ENCODE measurements at regions not wholly inside any gene's neighbourhood (a gene's known extent, or its start where the extent isn't known, plus 50 kb on each side); places are given as distances from the start of the nearest gene placed in this dataset.

DNA sequence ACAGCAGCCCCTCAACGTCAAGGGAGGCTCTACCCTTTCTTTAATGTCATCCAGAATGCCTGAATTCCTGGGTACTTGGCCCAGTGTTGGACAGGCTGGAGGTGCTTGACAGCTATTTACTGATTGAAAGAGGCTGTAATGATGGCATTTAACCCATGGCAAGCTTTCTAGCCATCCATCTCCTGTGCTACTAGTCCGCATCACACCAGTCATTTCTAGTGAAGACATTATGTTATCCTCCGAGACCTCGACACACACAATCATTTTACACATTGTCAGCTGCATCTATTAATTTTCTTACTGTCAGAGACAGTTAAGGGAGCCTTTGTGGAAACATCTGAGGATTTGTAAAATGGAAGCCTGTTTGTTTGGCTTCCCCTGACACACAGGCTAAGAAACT is 149.3 kb upstream of the FSTL4 start:
- TF ChIP-seq, protein P1, sequence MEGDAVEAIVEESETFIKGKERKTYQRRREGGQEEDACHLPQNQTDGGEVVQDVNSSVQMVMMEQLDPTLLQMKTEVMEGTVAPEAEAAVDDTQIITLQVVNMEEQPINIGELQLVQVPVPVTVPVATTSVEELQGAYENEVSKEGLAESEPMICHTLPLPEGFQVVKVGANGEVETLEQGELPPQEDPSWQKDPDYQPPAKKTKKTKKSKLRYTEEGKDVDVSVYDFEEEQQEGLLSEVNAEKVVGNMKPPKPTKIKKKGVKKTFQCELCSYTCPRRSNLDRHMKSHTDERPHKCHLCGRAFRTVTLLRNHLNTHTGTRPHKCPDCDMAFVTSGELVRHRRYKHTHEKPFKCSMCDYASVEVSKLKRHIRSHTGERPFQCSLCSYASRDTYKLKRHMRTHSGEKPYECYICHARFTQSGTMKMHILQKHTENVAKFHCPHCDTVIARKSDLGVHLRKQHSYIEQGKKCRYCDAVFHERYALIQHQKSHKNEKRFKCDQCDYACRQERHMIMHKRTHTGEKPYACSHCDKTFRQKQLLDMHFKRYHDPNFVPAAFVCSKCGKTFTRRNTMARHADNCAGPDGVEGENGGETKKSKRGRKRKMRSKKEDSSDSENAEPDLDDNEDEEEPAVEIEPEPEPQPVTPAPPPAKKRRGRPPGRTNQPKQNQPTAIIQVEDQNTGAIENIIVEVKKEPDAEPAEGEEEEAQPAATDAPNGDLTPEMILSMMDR (IDR thresholded peaks at IDR 0.05) = no peak
- no peak for TF ChIP-seq POLR2A (IDR thresholded peaks at IDR 0.05)

All from uterus (tissue), 2 donors.